GM18502 (cell line): ENCODE measurements at regions not wholly inside any gene's neighbourhood (a gene's known extent, or its start where the extent isn't known, plus 50 kb on each side); places are given as distances from the start of the nearest gene placed in this dataset.

Experiments
- ATAC-seq: cut with Tn5 transposase; IDR thresholded peaks from one replicate; pipeline ENCODE4 v1.9.1; 2021; ENCODE audit warnings: mild to moderate bottlenecking; ENCODE audit not compliant: unreplicated experiment, poor library complexity

DNA sequence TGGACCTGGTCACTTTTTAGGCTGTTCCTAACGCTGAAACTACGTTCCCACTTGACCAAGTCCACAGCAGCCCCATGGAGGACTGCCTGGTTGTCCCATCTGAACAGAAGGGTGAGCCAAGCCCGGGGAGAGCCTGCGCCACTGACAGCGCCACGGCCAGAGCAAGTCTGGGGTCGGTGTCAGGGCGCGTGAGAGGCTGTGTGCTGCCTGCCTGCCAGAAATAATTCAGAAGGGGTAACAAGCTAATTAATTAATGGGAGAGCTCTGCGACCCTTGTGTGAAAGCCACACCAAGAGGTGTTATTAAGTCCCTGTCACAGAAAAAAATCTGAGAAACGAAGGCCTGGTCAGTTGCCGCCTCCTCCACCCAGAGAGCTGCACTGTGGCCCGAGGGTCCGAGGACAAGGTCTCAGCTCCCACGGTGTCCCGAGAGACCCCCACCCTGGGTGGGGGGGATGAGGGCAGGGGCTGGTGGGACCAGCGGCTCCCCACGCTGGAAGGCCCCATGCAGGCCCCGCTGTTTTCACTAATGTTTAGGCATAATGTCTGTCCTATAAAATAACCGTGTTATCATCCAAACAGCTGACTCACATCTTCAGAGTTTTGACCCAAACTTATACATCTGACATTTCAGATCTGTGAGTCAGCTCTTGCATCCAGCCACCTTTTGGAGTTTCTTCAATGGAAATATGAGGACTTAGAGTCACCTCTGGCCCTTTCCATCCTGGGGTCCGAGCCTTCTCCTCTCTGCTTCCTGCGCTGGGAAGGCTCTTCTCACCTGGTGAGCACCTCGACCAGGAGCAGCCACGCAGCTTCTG is 58.5 kb downstream of the DLL1 start:
- ATAC-seq: no peak

DNA sequence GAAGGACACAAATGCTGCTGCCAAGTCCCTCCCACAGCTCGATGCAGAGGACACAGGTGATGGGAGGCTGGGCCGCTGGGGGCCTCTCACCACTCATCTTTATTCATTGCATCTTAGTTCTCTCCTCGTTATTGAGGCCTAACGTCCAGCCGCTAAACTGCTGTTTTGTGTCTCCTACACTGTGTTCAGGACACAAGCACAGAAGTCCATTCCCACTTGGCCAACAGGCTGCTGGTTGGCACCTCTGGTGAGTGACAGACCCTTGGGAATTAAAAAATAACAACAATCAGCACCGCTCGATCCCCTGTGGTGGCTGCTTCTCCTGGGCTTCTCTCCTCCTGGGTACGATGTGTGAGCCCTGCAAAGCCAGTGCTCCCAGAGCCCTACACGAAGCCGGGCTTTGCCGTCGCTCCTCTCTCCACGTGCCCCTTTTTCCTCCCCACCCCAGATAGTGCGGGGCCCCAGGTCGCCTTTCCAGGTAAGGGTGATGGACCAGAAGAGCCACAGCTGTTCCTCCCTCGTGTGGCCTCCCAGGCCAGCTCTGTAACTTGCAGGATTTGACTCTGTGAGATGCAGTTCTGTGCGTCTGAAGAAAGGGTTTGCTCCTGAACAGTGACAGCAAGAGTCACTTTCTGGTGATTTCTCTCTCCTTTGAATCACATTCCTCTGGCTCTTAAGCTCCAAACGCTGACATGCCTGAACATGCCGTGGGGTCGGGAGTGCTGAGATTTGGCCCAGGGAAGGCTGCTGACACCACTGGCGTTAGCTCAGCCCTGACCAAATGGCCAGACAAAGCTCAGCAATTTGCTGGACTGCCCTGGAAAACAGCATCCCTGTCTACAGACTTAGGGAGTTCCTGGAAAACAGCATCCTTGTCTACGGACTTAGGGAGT is 59.3 kb downstream of the DLL1 start:
- ATAC-seq: no peak

- no peak for ATAC-seq
Observed at GRCh38 chr6:170230520-170231292, 60.2 kb downstream of the DLL1 start.

- ATAC-seq: no peak
Observed at GRCh38 chr6:170229851-170230519, 60.9 kb downstream of the DLL1 start.

DNA sequence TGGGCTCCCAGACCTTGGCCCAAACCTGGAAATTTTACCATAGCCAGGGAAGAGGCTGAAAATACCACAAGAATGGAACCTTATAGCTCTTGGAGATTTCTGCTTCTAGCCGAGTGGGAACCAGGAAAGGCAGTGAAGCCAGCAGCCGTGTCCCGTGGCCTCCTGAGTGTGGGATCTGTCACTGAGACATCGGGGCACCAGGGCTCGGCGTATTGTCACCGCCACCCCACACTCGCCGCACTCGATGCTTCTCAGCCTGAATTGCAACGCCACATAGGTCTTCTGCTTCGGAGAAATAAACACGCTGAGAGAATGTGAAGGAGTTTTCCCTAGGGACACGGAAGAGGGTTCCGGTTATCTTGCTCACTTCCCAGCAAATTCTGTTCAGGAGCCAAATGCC is 61.5 kb downstream of the DLL1 start:
- ATAC-seq: no peak

DNA sequence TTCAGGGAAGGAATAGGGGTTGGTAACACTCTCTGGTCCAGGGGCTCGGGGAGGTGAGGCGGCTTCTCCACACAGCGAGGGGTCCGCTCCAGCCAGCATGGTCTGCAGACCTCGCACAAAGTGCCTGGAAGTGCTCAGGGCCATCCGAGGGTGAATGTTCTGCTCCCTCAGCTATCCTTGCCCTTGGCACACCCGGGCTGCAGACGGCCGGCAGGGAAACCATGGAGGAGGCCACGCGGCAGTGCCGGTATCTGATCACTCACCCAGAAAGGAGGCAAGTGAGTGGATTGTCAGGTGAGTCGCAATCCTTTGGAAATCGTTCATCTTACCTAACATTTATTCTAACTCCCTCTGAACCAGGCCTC is 62.0 kb downstream of the DLL1 start:
- ATAC-seq: no peak

- ATAC-seq: no peak
Observed at GRCh38 chr6:170227996-170228945, 62.6 kb downstream of the DLL1 start.

DNA sequence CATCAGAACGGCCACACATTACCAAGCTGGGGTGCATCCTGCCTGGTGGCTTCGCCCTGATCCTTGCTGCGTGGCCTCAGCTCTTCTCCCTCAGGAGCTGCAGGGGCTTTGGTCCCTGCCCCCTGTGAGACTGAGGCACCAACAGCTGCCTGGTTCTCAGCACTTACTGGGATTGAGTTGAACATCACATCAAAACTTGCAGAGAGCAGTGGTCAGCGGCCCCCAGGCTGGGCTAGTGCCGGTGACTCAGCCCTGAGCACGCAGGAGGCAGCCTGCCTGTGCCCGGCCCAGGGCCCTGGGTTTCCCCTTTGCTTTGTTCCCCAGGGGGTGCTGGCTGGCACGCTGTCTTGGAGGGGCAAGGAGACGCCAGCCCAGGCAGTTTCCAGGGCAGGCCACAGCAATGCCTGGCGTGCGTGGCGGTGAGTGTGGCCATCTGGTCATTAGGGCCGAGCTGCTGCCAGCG is 63.3 kb downstream of the DLL1 start:
- no peak for ATAC-seq

DNA sequence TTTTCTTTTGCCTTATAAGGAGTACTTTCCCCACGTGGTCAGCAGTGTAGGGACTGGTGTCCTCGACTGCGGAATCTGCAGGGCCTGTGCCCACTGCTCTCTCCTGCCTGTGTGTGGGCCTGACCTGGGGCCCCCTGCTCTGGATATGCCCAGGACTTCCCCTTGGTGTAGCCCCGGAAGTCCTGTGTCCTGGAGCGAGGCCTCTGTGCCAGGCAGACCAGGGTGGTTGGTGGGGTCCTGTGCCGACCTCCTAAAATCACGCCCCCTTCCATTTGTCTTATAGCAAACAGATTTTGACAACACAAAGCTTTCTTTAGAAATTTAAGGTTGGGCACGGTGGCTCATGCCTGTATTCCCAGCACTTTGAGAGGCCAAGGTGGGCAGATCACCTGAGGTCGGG is 64.2 kb downstream of the DLL1 start:
- no peak for ATAC-seq

DNA sequence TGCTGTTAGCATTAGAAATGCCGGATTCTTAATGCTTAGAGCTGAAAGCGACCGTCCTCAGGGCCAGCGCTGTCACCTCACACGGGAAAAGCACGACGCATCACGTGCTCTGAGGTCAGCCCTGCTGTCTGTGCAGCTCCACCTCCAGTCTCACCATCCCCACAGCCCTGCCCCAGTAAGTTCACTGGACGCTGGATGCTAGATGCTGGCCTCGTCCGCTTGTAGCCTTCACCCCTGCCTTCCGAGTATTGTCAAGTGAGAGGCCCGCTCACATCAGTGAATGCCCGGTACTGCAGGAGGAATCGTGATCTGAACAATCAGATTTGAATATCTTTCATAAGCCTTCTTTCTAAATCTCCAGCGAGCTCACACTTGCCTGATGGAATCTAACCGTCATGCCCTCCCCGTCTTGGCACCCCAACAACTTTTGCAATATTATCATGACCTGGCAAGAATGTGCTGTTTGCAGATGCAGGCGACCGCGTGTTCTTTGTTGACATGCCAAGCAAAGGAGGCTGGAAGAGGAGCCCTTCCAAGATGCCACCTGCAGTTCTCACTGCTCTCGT is 64.9 kb downstream of the DLL1 start:
- ATAC-seq: no peak

- no peak for ATAC-seq
Observed at GRCh38 chr6:170224694-170225660, 65.9 kb downstream of the DLL1 start.

GRCh38 chr6:170223718-170224693 is 66.9 kb downstream of the DLL1 start:
- ATAC-seq: no peak

DNA sequence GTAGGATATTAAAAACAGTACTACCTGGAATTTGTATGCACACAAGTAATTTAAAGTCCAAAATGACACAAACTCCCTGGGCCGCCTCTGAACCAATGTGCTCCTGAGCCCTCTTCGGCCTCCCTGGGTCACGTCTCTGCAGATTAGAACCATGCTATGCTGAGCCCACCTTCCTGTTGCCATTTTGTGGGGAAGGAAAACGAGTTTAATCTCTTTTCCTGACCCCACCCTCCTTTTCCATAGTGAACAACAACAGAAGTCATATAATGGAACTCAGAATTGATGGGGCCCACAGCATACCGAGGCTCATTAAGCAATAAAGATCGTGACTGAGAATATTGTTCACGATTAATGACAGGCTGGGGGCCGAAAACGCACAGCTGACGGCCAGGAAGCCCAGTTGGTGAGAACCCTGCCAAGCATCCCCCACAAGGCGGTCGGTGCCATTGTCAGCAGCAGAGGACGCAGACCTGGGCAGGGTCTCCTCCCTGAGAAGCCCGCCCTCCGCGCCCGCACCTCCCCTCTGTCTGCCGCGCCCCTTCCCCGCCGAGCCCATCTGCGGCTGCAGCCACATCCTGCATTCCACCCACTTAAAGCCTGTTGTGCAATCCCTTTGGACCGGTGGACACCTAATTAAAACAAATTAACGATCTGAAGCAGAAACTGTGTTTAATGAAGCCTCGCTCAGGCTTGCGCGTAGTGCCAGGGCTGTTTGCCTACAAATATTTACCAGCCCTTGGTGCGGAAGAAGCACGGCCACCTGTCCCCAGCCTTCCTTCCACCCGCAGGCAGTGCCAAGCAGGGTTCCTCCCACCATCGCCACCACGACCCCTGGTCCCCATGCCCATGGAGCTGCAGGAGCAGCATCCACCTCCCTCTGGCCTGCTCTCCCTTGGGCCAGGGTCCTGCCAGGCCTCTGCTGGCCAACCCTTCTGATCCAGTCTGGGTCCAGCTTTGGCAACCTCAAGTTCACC is 68.1 kb downstream of the DLL1 start:
- no peak for ATAC-seq

- no peak for ATAC-seq
Observed at GRCh38 chr6:170221753-170222400, 69.0 kb downstream of the DLL1 start.
